Endothelial cell of umbilical vein (primary cell): ENCODE measurements at regions not wholly inside any gene's neighbourhood (a gene's known extent, or its start where the extent isn't known, plus 50 kb on each side); places are given as distances from the start of the nearest gene placed in this dataset.

Experiments used
- BruUV-seq: library from RNA; stranded (reverse); fragments of 400-500 nt; replicated peaks from 2 replicates; lab custom pipeline; 2021; lab: Mats Ljungman, UMichigan
- CTCF ChIA-PET: fragments of 300-600, 350-600 bp; sonication (Branson Sonifier 250); formaldehyde crosslinking; loops from one replicate; lab custom pipeline; 2021; ENCODE audit warnings: antibody characterized with exemption, inconsistent platforms; lab: Charles Lee
- POLR2A ChIA-PET: fragments of 300-600, 350-600 bp; sonication (Branson Sonifier 250); formaldehyde crosslinking; loops from one replicate; lab custom pipeline; 2021; ENCODE audit warnings: antibody characterized with exemption, inconsistent platforms; lab: Charles Lee
- DNase-seq: peaks from one replicate; pipeline ENCODE4 v3.0.0-alpha.2; 2011; ENCODE audit warnings: low read depth, low spot score
- FAIRE-seq: peaks from 2 replicates; lab custom pipeline; 2011; peaks lifted over from hg19 to GRCh38; lab: Jason Lieb, UNC
- H2AFZ ChIP-seq: 2 replicates; pipeline ENCODE4 v1.6.0; 2012; ENCODE audit warnings: low read depth, low read length, control low read depth, inconsistent platforms
- H3K27ac ChIP-seq: 2 replicates; pipeline ENCODE4 v1.5.1; 2011; ENCODE audit warnings: low read depth, mild to moderate bottlenecking, control low read depth, low read length, moderate library complexity; ENCODE audit not compliant: insufficient read depth
- H3K27me3 ChIP-seq, 2 experiments: 2 replicates each; pipeline versions ENCODE4 v1.6.0 to v1.6.1; 2011; ENCODE audit warnings: low read length in 2 of 2, mixed read lengths in 1 of 2; ENCODE audit not compliant: control insufficient read depth in 2 of 2, insufficient read depth in 2 of 2
- H3K36me3 ChIP-seq, 2 experiments: 2 replicates in 1 of 2; 3 replicates in 1 of 2; pipeline ENCODE4 v1.5.1; 2011; ENCODE audit warnings: low read length in 2 of 2, mild to moderate bottlenecking in 1 of 2, moderate library complexity in 1 of 2; ENCODE audit not compliant: control insufficient read depth in 2 of 2, insufficient read depth in 2 of 2; ENCODE audit errors: extremely low read depth in 1 of 2
- H3K4me1 ChIP-seq: 3 replicates; pipeline ENCODE4 v1.5.1; 2011; ENCODE audit warnings: mild to moderate bottlenecking, low read length; ENCODE audit not compliant: control insufficient read depth, insufficient read depth; ENCODE audit errors: extremely low read depth
- H3K4me2 ChIP-seq: 2 replicates; pipeline ENCODE4 v1.6.1; 2011; ENCODE audit warnings: low read length, control low read depth, mixed read lengths; ENCODE audit not compliant: insufficient read depth
- H3K4me3 ChIP-seq, 3 experiments: fragments of 200-600 bp in 1 of 3; sonication (generic), shearing (Covaris generic) in 1 of 3; replicated peaks in 1 of 3; 2 replicates each; pipeline ENCODE4 v1.5.1; 2011 to 2016; ENCODE audit warnings: control low read depth in 3 of 3, low read length in 3 of 3, mild to moderate bottlenecking in 2 of 3, inconsistent platforms in 1 of 3, low read depth in 1 of 3, moderate library complexity in 1 of 3; ENCODE audit not compliant: insufficient read depth in 1 of 3
- H3K79me2 ChIP-seq: 2 replicates; pipeline ENCODE4 v1.6.0; 2012; ENCODE audit warnings: low read length, inconsistent platforms; ENCODE audit not compliant: control insufficient read depth, insufficient read depth
- H3K9ac ChIP-seq: replicated peaks from 2 replicates; pipeline ENCODE3; 2011; ENCODE audit warnings: low read length, control low read depth; ENCODE audit not compliant: insufficient read depth; ENCODE audit errors: extremely low read depth
- H3K9me1 ChIP-seq: replicated peaks from 3 replicates; pipeline ENCODE4 v1.6.0; 2011; ENCODE audit warnings: mild to moderate bottlenecking, low read length; ENCODE audit not compliant: control insufficient read depth, insufficient read depth; ENCODE audit errors: extremely low read depth
- H3K9me3 ChIP-seq: replicated peaks from 2 replicates; pipeline ENCODE4 v1.5.1; 2012; ENCODE audit warnings: low read length, inconsistent platforms; ENCODE audit not compliant: control insufficient read depth, insufficient read depth
- H4K20me1 ChIP-seq: replicated peaks from 2 replicates; pipeline ENCODE3; 2011; ENCODE audit warnings: mild to moderate bottlenecking, low read length; ENCODE audit not compliant: control insufficient read depth, insufficient read depth; ENCODE audit errors: extremely low read depth
- CTCF ChIP-seq, 2 donors: IDR thresholded peaks; 1 replicate in 1 of 2; 2 replicates in 1 of 2; pipeline ENCODE4 v1.5.1; 2011; ENCODE audit warnings: low read length in 2 of 2, mild to moderate bottlenecking in 2 of 2, moderate library complexity in 2 of 2, control low read depth in 1 of 2, inconsistent platforms in 1 of 2, low read depth in 1 of 2; ENCODE audit not compliant: insufficient read depth in 1 of 2; ENCODE audit errors: extremely low read depth in 1 of 2
- EZH2 ChIP-seq: IDR thresholded peaks from 2 replicates; pipeline ENCODE4 v1.6.1; 2012; ENCODE audit warnings: borderline replicate concordance, low read depth, mild to moderate bottlenecking, moderate library complexity, low read length, inconsistent platforms; ENCODE audit not compliant: severe bottlenecking
- FOS ChIP-seq: IDR thresholded peaks from 2 replicates; pipeline ENCODE4 v1.6.1; 2011; ENCODE audit warnings: mild to moderate bottlenecking, low read length, moderate library complexity, borderline replicate concordance; ENCODE audit not compliant: insufficient read depth
- GATA2 ChIP-seq: IDR thresholded peaks from 2 replicates; pipeline ENCODE4 v1.7.0; 2011; ENCODE audit warnings: low read depth, mild to moderate bottlenecking, moderate library complexity, mixed read lengths, low read length; ENCODE audit not compliant: insufficient read length, insufficient read depth
- JUN ChIP-seq: IDR thresholded peaks from 2 replicates; pipeline ENCODE4 v1.6.1; 2011; ENCODE audit warnings: borderline replicate concordance, low read depth; ENCODE audit not compliant: insufficient read length, insufficient read depth
- MYC ChIP-seq: IDR thresholded peaks from one replicate; pipeline ENCODE4 v1.6.1; 2011; ENCODE audit warnings: mild to moderate bottlenecking, low read depth, low read length
- POLR2A ChIP-seq: IDR thresholded peaks from 2 replicates; pipeline ENCODE4 v1.6.1; 2012; ENCODE audit warnings: low read depth, mild to moderate bottlenecking, control low read depth, low read length
- POLR2AphosphoS5 ChIP-seq: IDR thresholded peaks from 2 replicates; pipeline ENCODE4 v1.6.1; 2012; ENCODE audit warnings: low read depth, mild to moderate bottlenecking, control low read depth, low read length, moderate library complexity; ENCODE audit not compliant: insufficient read depth
- dilution Hi-C: fragments of 300-500 bp; cut with MboI; formaldehyde crosslinking; loops from one replicate; pipeline ENCODE4 v1.15.0; 2019; ENCODE audit warnings: low sequenced_read_pairs; ENCODE audit not compliant: extremely low pct_ligation_motif_present
- intact Hi-C: fragments of 100-400 bp; cut with micrococcal nuclease; formaldehyde crosslinking; loops from one replicate; pipeline ENCODE4 v1.10.0; 2022
- TF ChIP-seq, protein P1 (sequence below): IDR thresholded peaks from 2 replicates; pipeline ENCODE4 v1.6.1; 2011; ENCODE audit not compliant: insufficient read depth, insufficient read length

DNA sequence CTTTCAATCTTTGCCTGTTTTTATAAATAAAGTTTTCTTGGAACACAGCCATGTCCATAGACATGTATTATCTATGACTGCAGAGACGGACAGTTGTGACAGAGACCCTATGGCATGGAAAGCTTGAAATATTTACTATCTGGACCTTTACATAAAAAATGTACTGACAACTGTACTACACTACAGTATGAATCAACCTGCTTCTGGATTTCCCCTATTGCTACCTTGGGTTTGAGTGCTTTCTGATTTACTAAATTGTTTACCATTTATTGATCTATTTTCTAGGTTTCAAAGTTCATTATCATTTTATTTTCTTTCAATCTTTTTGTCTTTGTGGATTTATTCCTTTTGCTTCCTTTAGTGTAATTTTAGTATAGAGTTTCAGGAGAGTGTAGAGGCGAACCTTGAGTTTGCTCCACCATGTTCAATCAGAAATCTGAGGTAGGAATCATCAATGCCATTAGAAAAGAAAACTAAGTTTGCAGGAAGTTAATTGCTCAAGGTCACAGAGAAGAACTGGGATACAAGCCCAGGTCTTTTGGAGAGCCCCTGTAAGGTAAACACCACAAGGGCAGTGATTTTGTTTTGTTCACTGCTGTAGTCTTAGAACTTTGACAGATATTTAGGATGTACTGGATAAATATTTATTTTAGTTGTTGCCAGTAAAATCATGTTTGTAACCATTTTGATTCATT is 352.8 kb upstream of the SYNCRIP start:
- dilution Hi-C loops, result no loop called here
- no peak overlapping the region for H3K9ac ChIP-seq
- no peak overlapping the region for H3K4me2 ChIP-seq
- H3K4me3 ChIP-seq, result no peak overlapping the region
- no peak overlapping the region for H3K27ac ChIP-seq
- intact Hi-C loops, result no loop called here
- no peaks in the 10 kb centered on the region for H3K4me1 ChIP-seq
- ChIA-PET POLR2A (no interaction called here), CTCF (no interaction called here)
- DNase-seq (no peak), FAIRE-seq (no peak)
- BruUV-seq, result no TSS peak
- peaks cover 2% of the 10 kb centered on the region for H3K9me3 ChIP-seq
- H2AFZ ChIP-seq, result no peak overlapping the region
- H3K79me2 ChIP-seq, result no peaks in the 10 kb centered on the region
- no peaks in the 10 kb centered on the region for H3K9me1 ChIP-seq
- H4K20me1 ChIP-seq, result no peaks in the 10 kb centered on the region
- no peaks in the 10 kb centered on the region for H3K36me3 ChIP-seq
- H3K27me3 ChIP-seq, result no peaks in the 10 kb centered on the region
- no peak for TF ChIP-seq GATA2
- no peak for TF ChIP-seq POLR2AphosphoS5
- TF ChIP-seq JUN, result no peak
- no peak for TF ChIP-seq CTCF (IDR thresholded peaks at IDR 0.05; ENCODE audit: extremely low read depth in 1 of 2, insufficient read depth in 1 of 2, low read depth in 1 of 2, low read length in 2 of 2)
- TF ChIP-seq, protein P1, sequence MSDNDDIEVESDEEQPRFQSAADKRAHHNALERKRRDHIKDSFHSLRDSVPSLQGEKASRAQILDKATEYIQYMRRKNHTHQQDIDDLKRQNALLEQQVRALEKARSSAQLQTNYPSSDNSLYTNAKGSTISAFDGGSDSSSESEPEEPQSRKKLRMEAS, result no peak
- no peak for TF ChIP-seq POLR2A
- TF ChIP-seq MYC, result no peak
- no peak for TF ChIP-seq EZH2
- no peak for TF ChIP-seq FOS
